Astrocyte (in vitro differentiated cells and primary cell): ENCODE measurements at regions not wholly inside any gene's neighbourhood (a gene's known extent, or its start where the extent isn't known, plus 50 kb on each side); places are given as distances from the start of the nearest gene placed in this dataset.

Experiments
- DNase-seq: peaks from one replicate; pipeline ENCODE4 v3.0.0-alpha.2; 2010; ENCODE audit warnings: low read depth
- FAIRE-seq: peaks from 2 replicates; lab custom pipeline; 2011; peaks lifted over from hg19 to GRCh38; lab: Jason Lieb, UNC
- H2AFZ ChIP-seq: 2 replicates; pipeline ENCODE4 v1.6.0; 2012; ENCODE audit warnings: low read depth, low read length, inconsistent platforms
- H3K27ac ChIP-seq: 2 replicates; pipeline ENCODE4 v1.5.1; 2011; ENCODE audit warnings: low read depth, low read length, inconsistent platforms
- H3K27me3 ChIP-seq: 2 replicates; pipeline ENCODE4 v1.6.0; 2011; ENCODE audit warnings: low read length, inconsistent platforms; ENCODE audit not compliant: insufficient read depth
- H3K36me3 ChIP-seq: 2 replicates; pipeline ENCODE4 v1.5.1; 2011; ENCODE audit warnings: low read length, inconsistent platforms; ENCODE audit not compliant: insufficient read depth
- H3K4me1 ChIP-seq: 2 replicates; pipeline ENCODE4 v1.5.1; 2011; ENCODE audit warnings: low read length, inconsistent platforms; ENCODE audit not compliant: insufficient read depth
- H3K4me2 ChIP-seq: 2 replicates; pipeline ENCODE4 v1.6.0; 2012; ENCODE audit warnings: low read length, inconsistent platforms
- H3K4me3 ChIP-seq: 2 replicates; pipeline ENCODE4 v1.5.1; 2011; ENCODE audit warnings: low read depth, mild to moderate bottlenecking, low read length, inconsistent platforms; ENCODE audit not compliant: insufficient read depth
- H3K79me2 ChIP-seq: 2 replicates; pipeline ENCODE4 v1.6.0; 2012; ENCODE audit warnings: mild to moderate bottlenecking, low read length, inconsistent platforms; ENCODE audit not compliant: insufficient read depth
- H3K9ac ChIP-seq: 2 replicates; pipeline ENCODE4 v1.6.0; 2012; ENCODE audit warnings: mild to moderate bottlenecking, low read length, inconsistent platforms
- H3K9me3 ChIP-seq: 2 replicates; pipeline ENCODE4 v1.5.1; 2012; ENCODE audit warnings: low read depth, mild to moderate bottlenecking, low read length, inconsistent platforms; ENCODE audit not compliant: insufficient read depth
- H4K20me1 ChIP-seq: 2 replicates; pipeline ENCODE4 v1.6.0; 2012; ENCODE audit warnings: low read length, inconsistent platforms; ENCODE audit not compliant: insufficient read depth
- H3K27ac Mint-ChIP-seq: one replicate; pipeline ENCODE4 v1.8.0; 2021; ENCODE audit warnings: mild to moderate bottlenecking, mixed read lengths; ENCODE audit not compliant: unreplicated experiment
- H3K27me3 Mint-ChIP-seq: one replicate; pipeline ENCODE4 v1.8.0; 2021; ENCODE audit warnings: low read depth, mixed read lengths; ENCODE audit not compliant: unreplicated experiment
- H3K36me3 Mint-ChIP-seq: one replicate; pipeline ENCODE4 v1.8.0; 2021; ENCODE audit warnings: low read depth, mixed read lengths; ENCODE audit not compliant: unreplicated experiment
- H3K4me1 Mint-ChIP-seq: one replicate; pipeline ENCODE4 v1.8.0; 2021; ENCODE audit warnings: low read depth, mixed read lengths; ENCODE audit not compliant: unreplicated experiment
- H3K4me3 Mint-ChIP-seq: one replicate; pipeline ENCODE4 v1.8.0; 2021; ENCODE audit warnings: mild to moderate bottlenecking, moderate library complexity, mixed read lengths; ENCODE audit not compliant: unreplicated experiment
- H3K9me3 Mint-ChIP-seq: one replicate; pipeline ENCODE4 v1.8.0; 2021; ENCODE audit warnings: mild to moderate bottlenecking, mixed read lengths; ENCODE audit not compliant: unreplicated experiment
- EZH2 ChIP-seq: IDR thresholded peaks from 2 replicates; pipeline ENCODE4 v1.6.1; 2012; ENCODE audit warnings: mild to moderate bottlenecking, low read length, inconsistent platforms; ENCODE audit not compliant: insufficient read depth
- TF ChIP-seq, protein P1 (sequence below): IDR thresholded peaks from 2 replicates; pipeline ENCODE4 v1.5.1; 2011; ENCODE audit warnings: low read depth, mild to moderate bottlenecking, inconsistent platforms, low read length, moderate library complexity; ENCODE audit not compliant: insufficient read depth

DNA sequence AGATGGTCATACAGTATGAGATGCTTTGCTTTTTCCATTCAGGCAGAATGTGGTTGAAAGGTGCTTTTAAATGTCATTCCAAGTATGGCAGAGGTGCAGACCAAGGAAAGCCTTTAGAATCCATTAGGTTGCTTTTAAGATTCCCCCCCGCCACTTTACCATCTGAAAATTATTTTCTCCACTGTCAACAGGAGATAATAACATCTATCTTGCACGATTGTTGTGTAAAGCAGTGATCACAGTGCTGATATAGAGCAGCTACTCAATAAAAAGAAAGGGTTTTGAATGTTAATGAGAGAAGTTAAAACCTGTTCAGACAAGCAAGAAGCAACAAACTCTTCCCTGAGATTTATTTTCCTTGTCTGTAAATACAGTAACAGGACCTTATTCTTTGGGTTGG, 372.5 kb upstream of the GCFC2 start:
- Histone ChIP-seq H3K9me3 (no peaks in the 10 kb centered on the region), H3K4me1 (no peaks in the 10 kb centered on the region), H4K20me1 (no peaks in the 10 kb centered on the region), H3K27me3 (no peaks in the 10 kb centered on the region), H2AFZ (no peak overlapping the region), H3K4me2 (no peak overlapping the region), H3K9ac (no peak overlapping the region), H3K4me3 (no peak overlapping the region), H3K36me3 (no peaks in the 10 kb centered on the region), H3K27ac (no peak overlapping the region), H3K79me2 (no peaks in the 10 kb centered on the region)
- H3K4me3 Mint-ChIP-seq, result no peak overlapping the region
- H3K4me1 Mint-ChIP-seq, result no peaks in the 10 kb centered on the region
- DNase-seq (no peak), FAIRE-seq (no peak)
- TF ChIP-seq, protein P1, sequence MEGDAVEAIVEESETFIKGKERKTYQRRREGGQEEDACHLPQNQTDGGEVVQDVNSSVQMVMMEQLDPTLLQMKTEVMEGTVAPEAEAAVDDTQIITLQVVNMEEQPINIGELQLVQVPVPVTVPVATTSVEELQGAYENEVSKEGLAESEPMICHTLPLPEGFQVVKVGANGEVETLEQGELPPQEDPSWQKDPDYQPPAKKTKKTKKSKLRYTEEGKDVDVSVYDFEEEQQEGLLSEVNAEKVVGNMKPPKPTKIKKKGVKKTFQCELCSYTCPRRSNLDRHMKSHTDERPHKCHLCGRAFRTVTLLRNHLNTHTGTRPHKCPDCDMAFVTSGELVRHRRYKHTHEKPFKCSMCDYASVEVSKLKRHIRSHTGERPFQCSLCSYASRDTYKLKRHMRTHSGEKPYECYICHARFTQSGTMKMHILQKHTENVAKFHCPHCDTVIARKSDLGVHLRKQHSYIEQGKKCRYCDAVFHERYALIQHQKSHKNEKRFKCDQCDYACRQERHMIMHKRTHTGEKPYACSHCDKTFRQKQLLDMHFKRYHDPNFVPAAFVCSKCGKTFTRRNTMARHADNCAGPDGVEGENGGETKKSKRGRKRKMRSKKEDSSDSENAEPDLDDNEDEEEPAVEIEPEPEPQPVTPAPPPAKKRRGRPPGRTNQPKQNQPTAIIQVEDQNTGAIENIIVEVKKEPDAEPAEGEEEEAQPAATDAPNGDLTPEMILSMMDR, result no peak
- TF ChIP-seq EZH2, result no peak
- H3K36me3 Mint-ChIP-seq, result no peaks in the 10 kb centered on the region
- no peak overlapping the region for H3K27ac Mint-ChIP-seq
- no peaks in the 10 kb centered on the region for H3K9me3 Mint-ChIP-seq
- H3K27me3 Mint-ChIP-seq, result no peaks in the 10 kb centered on the region

DNA sequence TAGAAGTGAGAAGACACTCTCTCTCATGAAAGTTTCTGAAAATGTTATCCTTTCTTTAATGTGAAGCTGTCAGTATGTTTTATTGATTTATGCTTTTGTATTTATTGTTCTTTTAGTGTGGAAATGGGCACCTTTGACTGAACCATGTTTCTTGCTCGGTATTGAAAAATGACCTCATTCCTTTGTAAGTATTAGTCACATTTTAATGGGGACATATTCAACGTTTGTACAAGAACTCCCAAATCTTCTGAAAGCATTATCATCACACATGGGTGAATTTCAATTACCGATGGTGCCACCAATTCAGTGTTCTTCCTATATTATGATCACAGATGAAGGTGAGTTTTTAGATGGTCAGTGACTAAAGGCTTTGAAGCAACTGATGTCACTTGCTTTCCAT, 371.8 kb upstream of the GCFC2 start:
- Histone ChIP-seq H3K9ac (no peak overlapping the region), H3K36me3 (no peaks in the 10 kb centered on the region), H2AFZ (no peak overlapping the region), H3K27me3 (no peaks in the 10 kb centered on the region), H3K9me3 (no peaks in the 10 kb centered on the region), H3K4me3 (no peak overlapping the region), H3K79me2 (no peaks in the 10 kb centered on the region), H3K4me1 (no peaks in the 10 kb centered on the region), H3K27ac (no peak overlapping the region), H4K20me1 (no peaks in the 10 kb centered on the region), H3K4me2 (no peak overlapping the region)
- FAIRE-seq (no peak), DNase-seq (no peak)
- Mint-ChIP-seq H3K4me1 (no peaks in the 10 kb centered on the region), H3K27ac (no peak overlapping the region), H3K27me3 (no peaks in the 10 kb centered on the region), H3K4me3 (no peak overlapping the region), H3K9me3 (no peaks in the 10 kb centered on the region), H3K36me3 (no peaks in the 10 kb centered on the region)
- TF ChIP-seq EZH2, result no peak
- TF ChIP-seq, protein P1, result no peak

DNA sequence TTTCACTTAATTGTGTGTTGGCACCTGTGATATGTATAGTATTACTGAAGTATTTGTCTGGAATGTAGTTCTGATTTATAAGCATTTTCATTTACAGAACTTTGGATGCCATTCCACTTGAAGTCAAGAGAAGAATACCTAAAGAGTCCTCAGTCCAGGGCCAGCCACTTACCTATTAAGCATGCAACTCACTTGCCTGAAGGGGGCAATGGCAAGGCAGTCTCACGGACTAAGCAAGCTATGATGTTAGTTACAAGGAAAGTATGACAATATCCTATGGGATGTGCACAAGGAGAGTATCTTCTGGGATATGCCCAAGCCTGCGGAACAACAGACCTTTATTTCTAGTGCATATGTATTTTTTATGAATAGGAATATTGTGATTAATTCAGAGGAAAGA, 369.4 kb upstream of the GCFC2 start:
- H3K4me3 Mint-ChIP-seq, result no peak overlapping the region
- H3K36me3 Mint-ChIP-seq, result no peaks in the 10 kb centered on the region
- no peaks in the 10 kb centered on the region for H3K4me1 ChIP-seq

More for the DNA sequence above, 369.4 kb upstream of the GCFC2 start:
- Histone ChIP-seq H3K79me2 (no peaks in the 10 kb centered on the region), H4K20me1 (no peaks in the 10 kb centered on the region), H3K4me2 (no peak overlapping the region), H3K4me3 (no peak overlapping the region), H3K9me3 (no peaks in the 10 kb centered on the region), H3K9ac (no peak overlapping the region), H2AFZ (no peak overlapping the region), H3K27me3 (no peaks in the 10 kb centered on the region), H3K36me3 (no peaks in the 10 kb centered on the region), H3K27ac (no peak overlapping the region)
- TF ChIP-seq, protein P1, result no peak
- no peak for TF ChIP-seq EZH2
- Mint-ChIP-seq H3K9me3 (no peaks in the 10 kb centered on the region), H3K27me3 (no peaks in the 10 kb centered on the region), H3K4me1 (no peaks in the 10 kb centered on the region), H3K27ac (no peak overlapping the region)
- FAIRE-seq (no peak), DNase-seq (no peak)
